Ishikawa (cell line): ENCODE measurements at regions not wholly inside any gene's neighbourhood (a gene's known extent, or its start where the extent isn't known, plus 50 kb on each side); places are given as distances from the start of the nearest gene placed in this dataset.

Experiments
- CEBPB ChIP-seq: IDR thresholded peaks from 2 replicates; pipeline ENCODE4 v1.6.1; 2012
- CREB1 ChIP-seq: IDR thresholded peaks from 2 replicates; pipeline ENCODE4 v1.6.1; 2012; ENCODE audit warnings: low read depth
- EGR1 ChIP-seq: IDR thresholded peaks from 2 replicates; pipeline ENCODE4 v1.6.1; 2012
- EP300 ChIP-seq: IDR thresholded peaks from 2 replicates; pipeline ENCODE4 v1.6.1; 2012; ENCODE audit warnings: borderline replicate concordance
- FOXM1 ChIP-seq: IDR thresholded peaks from 2 replicates; pipeline ENCODE4 v1.6.1; 2012; ENCODE audit warnings: low read depth, borderline replicate concordance
- MAX ChIP-seq: IDR thresholded peaks from 2 replicates; pipeline ENCODE4 v1.6.1; 2012
- NFIC ChIP-seq: IDR thresholded peaks from 2 replicates; pipeline ENCODE4 v1.6.1; 2012
- RAD21 ChIP-seq: IDR thresholded peaks from 2 replicates; pipeline ENCODE4 v1.6.1; 2012; ENCODE audit warnings: low read depth
- TAF1 ChIP-seq: IDR thresholded peaks from 2 replicates; pipeline ENCODE4 v1.6.1; 2012; ENCODE audit warnings: low read depth, mild to moderate bottlenecking
- TEAD4 ChIP-seq: IDR thresholded peaks from 2 replicates; pipeline ENCODE4 v1.6.1; 2012
- YY1 ChIP-seq: IDR thresholded peaks from 2 replicates; pipeline ENCODE4 v1.6.1; 2012; ENCODE audit warnings: low read depth
- ZBTB7A ChIP-seq: IDR thresholded peaks from 2 replicates; pipeline ENCODE4 v1.6.1; 2012; ENCODE audit warnings: low read depth
- TF ChIP-seq, protein P1 (sequence below): IDR thresholded peaks from 2 replicates; pipeline ENCODE4 v1.6.1; 2012; ENCODE audit warnings: low read depth, mild to moderate bottlenecking

- no peak for TF ChIP-seq EP300
- no peak for TF ChIP-seq CEBPB
- TF ChIP-seq, protein P1, sequence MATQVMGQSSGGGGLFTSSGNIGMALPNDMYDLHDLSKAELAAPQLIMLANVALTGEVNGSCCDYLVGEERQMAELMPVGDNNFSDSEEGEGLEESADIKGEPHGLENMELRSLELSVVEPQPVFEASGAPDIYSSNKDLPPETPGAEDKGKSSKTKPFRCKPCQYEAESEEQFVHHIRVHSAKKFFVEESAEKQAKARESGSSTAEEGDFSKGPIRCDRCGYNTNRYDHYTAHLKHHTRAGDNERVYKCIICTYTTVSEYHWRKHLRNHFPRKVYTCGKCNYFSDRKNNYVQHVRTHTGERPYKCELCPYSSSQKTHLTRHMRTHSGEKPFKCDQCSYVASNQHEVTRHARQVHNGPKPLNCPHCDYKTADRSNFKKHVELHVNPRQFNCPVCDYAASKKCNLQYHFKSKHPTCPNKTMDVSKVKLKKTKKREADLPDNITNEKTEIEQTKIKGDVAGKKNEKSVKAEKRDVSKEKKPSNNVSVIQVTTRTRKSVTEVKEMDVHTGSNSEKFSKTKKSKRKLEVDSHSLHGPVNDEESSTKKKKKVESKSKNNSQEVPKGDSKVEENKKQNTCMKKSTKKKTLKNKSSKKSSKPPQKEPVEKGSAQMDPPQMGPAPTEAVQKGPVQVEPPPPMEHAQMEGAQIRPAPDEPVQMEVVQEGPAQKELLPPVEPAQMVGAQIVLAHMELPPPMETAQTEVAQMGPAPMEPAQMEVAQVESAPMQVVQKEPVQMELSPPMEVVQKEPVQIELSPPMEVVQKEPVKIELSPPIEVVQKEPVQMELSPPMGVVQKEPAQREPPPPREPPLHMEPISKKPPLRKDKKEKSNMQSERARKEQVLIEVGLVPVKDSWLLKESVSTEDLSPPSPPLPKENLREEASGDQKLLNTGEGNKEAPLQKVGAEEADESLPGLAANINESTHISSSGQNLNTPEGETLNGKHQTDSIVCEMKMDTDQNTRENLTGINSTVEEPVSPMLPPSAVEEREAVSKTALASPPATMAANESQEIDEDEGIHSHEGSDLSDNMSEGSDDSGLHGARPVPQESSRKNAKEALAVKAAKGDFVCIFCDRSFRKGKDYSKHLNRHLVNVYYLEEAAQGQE: no peak
- no peak for TF ChIP-seq NFIC
- no peak for TF ChIP-seq EGR1
- TF ChIP-seq RAD21: no peak
- TF ChIP-seq MAX: no peak
- TF ChIP-seq TAF1: no peak
- TF ChIP-seq CREB1: no peak
- TF ChIP-seq YY1: no peak
- TF ChIP-seq TEAD4: peak; percentile 46
- no peak for TF ChIP-seq FOXM1
- no peak for TF ChIP-seq ZBTB7A
Measured at GRCh38 chr4:72997409-72997808, 72.1 kb downstream of the COX18 start.
